Karpas-422 (cell line): ENCODE measurements at regions not wholly inside any gene's neighbourhood (a gene's known extent, or its start where the extent isn't known, plus 50 kb on each side); places are given as distances from the start of the nearest gene placed in this dataset.

Experiments
- DNase-seq: peaks from one replicate; pipeline ENCODE4 v3.0.0-alpha.2; 2015
- H2AFZ ChIP-seq: fragments of 200-600 bp; sonication (generic); 2 replicates; pipeline ENCODE4 v1.6.1; 2014; ENCODE audit warnings: antibody characterized with exemption, low read length, mixed read lengths
- H3K27ac ChIP-seq: fragments of 200-600 bp; sonication (generic); 2 replicates; pipeline ENCODE4 v1.5.1; 2014; ENCODE audit warnings: mild to moderate bottlenecking, low read length, moderate library complexity
- H3K27me3 ChIP-seq: fragments of 200-600 bp; sonication (generic); 2 replicates; pipeline ENCODE4 v1.6.1; 2014; ENCODE audit warnings: low read length, mixed read lengths
- H3K36me3 ChIP-seq: fragments of 200-600 bp; sonication (generic); 2 replicates; pipeline ENCODE4 v1.6.1; 2014; ENCODE audit warnings: low read length, mixed read lengths; ENCODE audit not compliant: insufficient read depth
- H3K4me1 ChIP-seq: fragments of 200-600 bp; sonication (generic); 2 replicates; pipeline ENCODE4 v1.6.1; 2014; ENCODE audit warnings: mild to moderate bottlenecking, low read length, mixed read lengths
- H3K4me2 ChIP-seq: fragments of 200-600 bp; sonication (generic); 2 replicates; pipeline ENCODE4 v1.6.1; 2014; ENCODE audit warnings: low read length, low read depth, mild to moderate bottlenecking; ENCODE audit not compliant: poor library complexity, severe bottlenecking
- H3K4me3 ChIP-seq: fragments of 200-600 bp; sonication (generic); 2 replicates; pipeline ENCODE4 v1.5.1; 2014; ENCODE audit warnings: mild to moderate bottlenecking, antibody characterized with exemption, low read length, mixed read lengths
- H3K79me2 ChIP-seq: fragments of 200-600 bp; sonication (generic); 2 replicates; pipeline ENCODE4 v1.6.1; 2014; ENCODE audit warnings: mild to moderate bottlenecking, low read length, mixed read lengths
- H3K9ac ChIP-seq: fragments of 200-600 bp; sonication (generic); 2 replicates; pipeline ENCODE4 v1.6.0; 2014; ENCODE audit warnings: low read length
- H3K9me2 ChIP-seq: fragments of 200-600 bp; sonication (generic), shearing (Covaris generic); replicated peaks from 2 replicates; pipeline ENCODE4 v1.6.0; 2014; ENCODE audit warnings: mild to moderate bottlenecking, low read length, moderate library complexity; ENCODE audit not compliant: insufficient read depth
- H3K9me3 ChIP-seq: fragments of 300-700, 200-600 bp; sonication (generic); 2 replicates; pipeline ENCODE4 v1.6.1; 2014; ENCODE audit warnings: low read length, mixed read lengths
- H4K20me1 ChIP-seq: fragments of 200-600 bp; sonication (generic); 2 replicates; pipeline ENCODE4 v1.6.1; 2014; ENCODE audit warnings: mild to moderate bottlenecking, antibody characterized with exemption, low read length, low read depth; ENCODE audit not compliant: insufficient read depth

- no peaks in the 10 kb centered on the region for H3K79me2 ChIP-seq
- no peak overlapping the region for H3K27ac ChIP-seq
- no peaks in the 10 kb centered on the region for H3K9me3 ChIP-seq
- no peaks in the 10 kb centered on the region for H3K27me3 ChIP-seq
- no peaks in the 10 kb centered on the region for H3K9me2 ChIP-seq
- no peaks in the 10 kb centered on the region for H4K20me1 ChIP-seq
- H3K4me1 ChIP-seq: no peaks in the 10 kb centered on the region
- no peaks in the 10 kb centered on the region for H3K36me3 ChIP-seq
- no peak overlapping the region for H3K9ac ChIP-seq
- no peak overlapping the region for H3K4me3 ChIP-seq
- no peak for DNase-seq
- H3K4me2 ChIP-seq: no peak overlapping the region
- no peak overlapping the region for H2AFZ ChIP-seq
Measured at GRCh38 chr13:42707586-42707985, 73.8 kb upstream of the FAM216B start.

GRCh38 chr13:42708391-42708790, 73.0 kb upstream of the FAM216B start:
- H3K36me3 ChIP-seq: no peaks in the 10 kb centered on the region
- H3K9ac ChIP-seq: no peak overlapping the region
- H3K9me3 ChIP-seq: no peaks in the 10 kb centered on the region
- no peak overlapping the region for H3K27ac ChIP-seq
- H4K20me1 ChIP-seq: no peaks in the 10 kb centered on the region
- H3K79me2 ChIP-seq: no peaks in the 10 kb centered on the region
- DNase-seq: no peak
- H3K4me3 ChIP-seq: no peak overlapping the region
- no peaks in the 10 kb centered on the region for H3K27me3 ChIP-seq
- no peaks in the 10 kb centered on the region for H3K4me1 ChIP-seq
- no peaks in the 10 kb centered on the region for H3K9me2 ChIP-seq
- no peak overlapping the region for H2AFZ ChIP-seq
- no peak overlapping the region for H3K4me2 ChIP-seq

- no peak overlapping the region for H3K4me2 ChIP-seq
- no peak for DNase-seq
- no peaks in the 10 kb centered on the region for H3K36me3 ChIP-seq
- H3K9ac ChIP-seq: no peak overlapping the region
- no peak overlapping the region for H2AFZ ChIP-seq
- no peaks in the 10 kb centered on the region for H3K27me3 ChIP-seq
- H3K9me3 ChIP-seq: no peaks in the 10 kb centered on the region
- no peak overlapping the region for H3K27ac ChIP-seq
- H3K4me1 ChIP-seq: no peaks in the 10 kb centered on the region
- H3K79me2 ChIP-seq: no peaks in the 10 kb centered on the region
- H3K4me3 ChIP-seq: no peak overlapping the region
- H4K20me1 ChIP-seq: no peaks in the 10 kb centered on the region
- no peaks in the 10 kb centered on the region for H3K9me2 ChIP-seq
Measured at GRCh38 chr13:42709276-42709675, 72.1 kb upstream of the FAM216B start.

GRCh38 chr13:42715909-42716308, 65.5 kb upstream of the FAM216B start:
- Histone ChIP-seq H3K27me3 (no peaks in the 10 kb centered on the region), H3K27ac (no peak overlapping the region), H3K36me3 (no peaks in the 10 kb centered on the region), H3K9ac (no peak overlapping the region), H3K4me1 (no peaks in the 10 kb centered on the region), H3K4me3 (no peak overlapping the region), H2AFZ (no peak overlapping the region), H3K4me2 (no peak overlapping the region), H4K20me1 (no peaks in the 10 kb centered on the region), H3K9me3 (no peaks in the 10 kb centered on the region), H3K79me2 (no peaks in the 10 kb centered on the region), H3K9me2 (no peaks in the 10 kb centered on the region)
- DNase-seq: no peak

DNA sequence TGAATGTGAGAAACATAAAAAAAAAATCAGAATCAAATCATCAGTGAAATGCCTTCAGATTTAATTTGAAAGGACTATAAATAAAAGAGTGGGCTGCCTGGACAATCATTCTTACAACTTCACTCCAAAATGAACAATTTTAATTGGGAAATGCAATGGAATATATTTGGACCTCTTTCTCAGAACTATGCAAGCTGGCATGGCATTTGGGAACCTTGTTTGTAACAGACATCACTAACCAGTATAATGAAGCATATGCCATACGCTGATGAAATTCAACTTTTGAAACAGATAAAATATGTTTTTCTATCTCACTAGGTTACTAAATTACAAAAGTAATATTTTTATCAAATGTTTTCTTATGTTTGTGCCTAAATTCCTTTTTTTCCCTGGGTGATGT, 64.2 kb upstream of the FAM216B start:
- Histone ChIP-seq H3K9me3 (no peaks in the 10 kb centered on the region), H4K20me1 (no peaks in the 10 kb centered on the region), H3K27ac (no peak overlapping the region), H3K4me2 (no peak overlapping the region), H3K36me3 (no peaks in the 10 kb centered on the region), H3K4me1 (no peaks in the 10 kb centered on the region), H3K4me3 (no peak overlapping the region), H2AFZ (no peak overlapping the region), H3K79me2 (no peaks in the 10 kb centered on the region), H3K27me3 (no peaks in the 10 kb centered on the region), H3K9ac (no peak overlapping the region), H3K9me2 (no peaks in the 10 kb centered on the region)
- DNase-seq: no peak

DNA sequence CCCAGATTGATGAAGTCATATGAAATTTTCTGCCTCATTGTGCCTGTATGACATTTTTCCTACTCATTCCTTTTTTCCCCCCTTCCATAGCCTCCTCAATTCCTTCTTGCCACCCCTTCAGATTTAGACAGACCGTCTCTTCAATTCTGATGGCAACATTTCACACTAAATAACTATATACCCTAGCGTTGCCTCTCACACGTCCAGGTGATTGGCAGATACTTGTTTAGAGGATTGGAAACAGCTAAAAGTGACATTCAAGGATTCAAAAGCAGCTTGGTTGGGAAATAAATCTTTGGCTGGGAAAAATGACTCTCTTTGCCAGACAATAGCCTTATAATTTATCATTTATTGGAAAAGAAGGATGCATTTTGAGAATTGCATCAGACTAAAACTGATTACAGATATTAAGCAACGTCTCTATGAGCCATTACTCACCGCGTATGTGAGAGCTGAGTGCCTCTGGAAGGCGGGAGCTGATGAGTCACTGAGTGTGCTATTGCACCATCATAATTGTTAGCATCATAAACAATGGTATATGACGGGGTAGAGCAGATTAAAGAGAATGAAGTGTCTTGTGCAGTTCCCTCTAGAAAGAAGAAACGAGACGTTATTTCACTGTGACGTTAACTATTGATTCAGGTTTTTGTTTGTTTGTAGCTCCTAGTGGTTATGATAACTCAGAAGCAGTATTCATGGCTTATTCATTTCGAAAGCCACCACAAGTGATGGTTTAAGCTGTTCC, 61.1 kb upstream of the FAM216B start:
- Histone ChIP-seq H3K36me3 (no peaks in the 10 kb centered on the region), H3K4me2 (no peak overlapping the region), H3K4me3 (no peak overlapping the region), H2AFZ (no peak overlapping the region), H3K9me2 (no peaks in the 10 kb centered on the region), H3K9ac (no peak overlapping the region), H3K27me3 (no peaks in the 10 kb centered on the region), H3K79me2 (no peaks in the 10 kb centered on the region), H3K4me1 (no peaks in the 10 kb centered on the region), H4K20me1 (no peaks in the 10 kb centered on the region), H3K9me3 (no peaks in the 10 kb centered on the region), H3K27ac (no peak overlapping the region)
- no peak for DNase-seq

GRCh38 chr13:42720858-42721219, 60.5 kb upstream of the FAM216B start:
- H4K20me1 ChIP-seq: no peaks in the 10 kb centered on the region
- H3K9ac ChIP-seq: no peak overlapping the region
- no peak overlapping the region for H3K27ac ChIP-seq
- no peak overlapping the region for H3K4me3 ChIP-seq
- H3K27me3 ChIP-seq: no peaks in the 10 kb centered on the region
- no peak for DNase-seq
- no peaks in the 10 kb centered on the region for H3K9me2 ChIP-seq
- no peak overlapping the region for H3K4me2 ChIP-seq
- no peaks in the 10 kb centered on the region for H3K36me3 ChIP-seq
- no peak overlapping the region for H2AFZ ChIP-seq
- H3K79me2 ChIP-seq: no peaks in the 10 kb centered on the region
- H3K4me1 ChIP-seq: no peaks in the 10 kb centered on the region
- H3K9me3 ChIP-seq: no peaks in the 10 kb centered on the region

GRCh38 chr13:42722883-42723539, 58.4 kb upstream of the FAM216B start:
- Histone ChIP-seq H3K4me1 (no peaks in the 10 kb centered on the region), H3K79me2 (no peaks in the 10 kb centered on the region), H3K9me2 (no peaks in the 10 kb centered on the region), H3K27ac (no peak overlapping the region), H3K36me3 (no peaks in the 10 kb centered on the region), H3K9me3 (no peaks in the 10 kb centered on the region), H3K4me2 (no peak overlapping the region), H3K9ac (no peak overlapping the region), H3K27me3 (no peaks in the 10 kb centered on the region; the same call in 1 of the 2 replicates), H2AFZ (no peak overlapping the region), H4K20me1 (no peaks in the 10 kb centered on the region), H3K4me3 (no peak overlapping the region)
- no peak for DNase-seq
